ENCODE measurements at regions not wholly inside any gene's neighbourhood (a gene's known extent, or its start where the extent isn't known, plus 50 kb on each side); places are given as distances from the start of the nearest gene placed in this dataset.
"Not testable (repeated sequence)": the region's sequence is repeated elsewhere in the genome, so short reads cannot be mapped to it uniquely, and the experiment has no call there.

DNA sequence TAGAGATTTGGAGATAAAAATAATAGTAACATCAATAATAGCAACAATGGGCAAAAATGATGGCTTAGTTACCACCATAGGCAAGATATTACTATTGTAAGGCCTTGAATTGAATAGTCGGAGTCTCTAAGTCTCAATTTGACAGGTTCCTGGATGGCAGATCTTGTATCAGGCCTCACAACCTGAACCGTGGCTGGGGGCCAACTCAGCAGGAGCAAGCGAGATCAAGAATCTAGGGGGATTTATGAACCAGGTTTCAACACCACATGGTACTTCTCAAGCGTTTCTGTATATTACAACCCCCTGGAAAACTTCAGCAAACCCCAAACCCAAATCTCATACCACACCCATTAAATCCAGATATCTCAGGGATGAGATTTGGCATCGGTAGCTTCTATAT, 573.8 kb downstream of the LIG4 start:
- no peak for DNase-seq

DNA sequence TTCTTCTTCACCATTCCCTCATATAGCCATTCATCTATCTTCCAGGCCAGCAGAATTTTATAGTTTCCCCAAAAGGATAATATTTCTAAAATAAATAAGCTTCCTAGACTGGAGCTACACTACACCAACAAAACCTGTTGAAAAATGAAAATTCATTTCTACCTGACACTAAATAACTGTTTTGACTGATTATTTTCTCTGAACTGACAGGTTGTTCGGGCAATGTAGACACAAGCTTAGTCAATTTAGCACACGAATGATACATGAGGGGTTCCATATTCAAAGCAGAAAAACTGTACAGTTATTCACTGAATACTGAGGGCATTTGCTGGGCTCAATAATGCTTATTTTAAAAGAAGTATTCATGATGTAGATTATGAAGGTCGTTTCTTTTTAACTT, 589.7 kb downstream of the LIG4 start:
- DNase-seq: no peak

DNA sequence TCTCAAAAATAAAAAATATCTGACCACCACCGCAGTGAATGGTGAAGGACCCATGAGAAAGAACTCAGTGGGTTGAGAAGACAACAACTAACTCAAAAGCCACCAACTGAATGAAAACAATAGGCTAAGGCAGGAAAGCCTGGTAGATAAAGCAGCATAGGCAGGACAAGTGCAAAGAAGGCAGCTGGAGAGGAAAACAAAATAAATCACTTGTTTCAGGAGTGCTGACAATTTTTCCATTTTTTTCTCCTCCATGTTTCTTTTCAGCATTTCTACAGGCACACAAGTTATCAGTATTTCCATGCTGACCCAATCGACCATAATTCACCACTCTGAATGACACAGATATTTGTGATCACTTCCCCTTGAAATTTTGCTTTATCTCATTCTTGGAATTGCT, 597.8 kb downstream of the LIG4 start:
- no peak for DNase-seq

DNA sequence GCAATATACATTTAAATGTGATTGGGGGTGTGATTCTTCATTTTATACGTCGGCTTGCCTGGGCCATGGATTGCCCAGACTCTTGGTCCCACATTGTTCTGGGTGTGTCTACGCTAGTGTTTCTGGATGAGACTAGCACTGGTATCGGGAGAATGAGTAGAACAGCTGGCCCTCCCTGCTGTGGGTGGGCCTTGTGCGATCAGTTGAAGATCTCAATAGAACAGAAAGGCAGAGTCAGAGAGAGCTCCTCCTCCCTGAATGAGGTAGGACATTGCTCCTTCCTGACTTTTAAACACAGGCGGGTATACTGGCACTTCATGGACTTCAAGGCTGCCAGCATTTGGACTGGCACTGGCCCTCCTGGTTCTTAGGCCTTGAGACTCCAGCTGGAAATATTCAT, 603.0 kb downstream of the LIG4 start:
- no peak for DNase-seq

DNA sequence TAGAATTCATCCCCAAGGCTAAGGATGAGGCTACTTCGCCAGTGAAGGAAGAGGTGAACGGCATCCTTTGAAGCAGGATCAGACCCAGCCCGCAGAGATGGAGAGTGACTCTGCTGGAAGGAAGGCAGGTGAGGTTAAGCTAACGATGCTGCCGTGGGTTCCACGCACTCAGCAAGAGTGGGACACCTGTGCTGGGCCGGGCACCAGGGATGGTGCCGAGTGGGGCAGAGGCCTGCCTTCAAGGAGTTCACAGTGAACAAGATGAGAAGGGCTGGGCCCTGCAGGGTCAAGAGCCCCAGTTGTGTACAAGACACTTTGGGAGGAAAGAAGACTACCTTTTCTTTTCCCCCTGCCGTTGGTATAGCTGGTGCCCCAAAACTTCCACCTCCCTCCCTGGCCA, 606.6 kb downstream of the LIG4 start:
- DNase-seq: no peak

DNA sequence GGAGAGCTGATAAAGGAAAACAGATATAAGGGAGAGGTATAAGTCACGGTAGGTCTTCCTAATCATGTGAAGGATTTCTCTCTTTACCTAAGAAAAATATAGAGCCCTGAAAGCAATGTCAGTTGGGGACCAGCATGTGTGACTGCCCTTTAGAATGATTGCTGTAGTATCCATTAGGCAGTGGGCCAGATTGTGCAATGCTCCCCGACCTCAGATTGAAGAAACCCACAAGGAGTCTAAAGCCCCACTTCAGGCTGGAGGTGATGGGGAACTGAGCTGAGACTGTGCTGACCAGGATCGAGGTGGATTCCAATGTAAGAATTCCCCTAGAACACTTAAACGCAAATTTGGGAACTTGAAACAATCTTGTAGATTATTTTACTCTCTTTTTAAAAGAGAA, 614.4 kb downstream of the LIG4 start:
- no peak for DNase-seq

DNA sequence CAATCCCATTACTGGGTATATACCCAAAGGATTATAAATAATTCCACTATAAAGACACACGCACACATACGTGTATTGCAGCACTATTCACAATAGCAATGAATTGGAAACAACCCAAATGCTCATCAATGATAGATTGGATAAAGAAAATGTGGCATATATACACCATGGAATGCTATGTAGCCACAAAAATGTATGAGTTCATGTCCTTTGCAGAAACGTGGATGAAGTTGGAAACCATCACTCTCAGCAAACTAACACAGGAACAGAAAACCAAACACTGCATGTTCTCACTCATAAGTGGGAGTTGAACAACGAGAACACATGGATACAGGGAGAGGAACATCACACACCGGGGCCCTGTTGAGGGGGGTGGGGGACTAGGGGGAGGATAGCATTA, 619.0 kb downstream of the LIG4 start:
- not testable (repeated sequence) for DNase-seq

DNA sequence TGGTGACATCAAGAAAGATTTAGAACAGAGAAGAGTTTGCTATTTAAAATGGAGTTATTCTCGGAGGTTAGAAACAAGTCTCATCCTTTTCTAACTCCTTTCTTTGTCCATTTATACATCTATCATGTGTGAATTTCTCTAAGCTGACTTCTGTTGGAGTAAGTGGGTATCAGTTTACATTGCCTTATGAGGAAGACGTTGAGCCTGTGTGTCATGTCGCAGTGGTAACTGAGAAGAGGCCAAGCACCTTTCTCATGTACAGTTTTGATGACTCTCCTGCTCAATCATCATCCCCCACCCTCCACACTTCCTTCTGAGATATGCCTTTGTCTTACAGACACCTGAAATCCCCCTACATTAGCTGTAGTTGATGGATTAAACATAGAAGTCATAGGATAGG, 624.8 kb downstream of the LIG4 start:
- DNase-seq: no peak

DNA sequence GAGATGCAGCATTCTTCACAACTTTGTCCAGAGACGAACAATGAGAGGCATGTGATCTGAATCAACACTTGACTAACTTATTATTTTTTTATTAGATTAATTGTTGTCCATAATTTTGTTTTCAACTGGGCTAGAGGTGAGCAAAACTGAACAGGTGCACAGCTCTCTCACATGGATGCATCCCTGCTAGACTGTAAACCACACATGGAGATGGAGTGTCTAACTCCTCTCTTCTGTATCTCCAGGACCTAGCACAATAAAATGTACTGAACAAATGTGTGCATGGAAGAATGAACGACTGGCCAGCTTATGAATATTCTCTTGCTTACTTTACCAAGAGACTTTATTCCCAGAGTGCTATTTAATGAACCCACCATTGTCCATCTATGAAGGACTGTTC, 627.7 kb downstream of the LIG4 start:
- no peak for DNase-seq

DNA sequence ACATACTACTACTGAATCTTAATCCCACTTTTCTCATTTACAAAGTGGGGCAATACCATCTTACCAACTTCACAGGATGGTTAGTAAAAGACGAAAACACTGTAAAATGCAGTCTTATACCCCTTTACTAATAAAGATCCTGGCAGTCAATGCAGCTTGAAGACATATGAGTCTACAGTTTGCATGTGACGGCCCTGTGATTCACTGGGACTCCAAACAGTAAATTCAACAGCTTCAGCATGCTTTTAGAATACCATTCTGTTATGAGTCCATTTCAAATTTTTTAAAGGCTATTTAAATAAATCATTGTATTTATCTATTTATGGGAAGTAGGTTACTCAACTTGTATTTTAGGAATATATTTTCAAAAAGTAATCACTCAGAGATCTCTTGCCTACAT, 629.1 kb downstream of the LIG4 start:
- no peak for DNase-seq

DNA sequence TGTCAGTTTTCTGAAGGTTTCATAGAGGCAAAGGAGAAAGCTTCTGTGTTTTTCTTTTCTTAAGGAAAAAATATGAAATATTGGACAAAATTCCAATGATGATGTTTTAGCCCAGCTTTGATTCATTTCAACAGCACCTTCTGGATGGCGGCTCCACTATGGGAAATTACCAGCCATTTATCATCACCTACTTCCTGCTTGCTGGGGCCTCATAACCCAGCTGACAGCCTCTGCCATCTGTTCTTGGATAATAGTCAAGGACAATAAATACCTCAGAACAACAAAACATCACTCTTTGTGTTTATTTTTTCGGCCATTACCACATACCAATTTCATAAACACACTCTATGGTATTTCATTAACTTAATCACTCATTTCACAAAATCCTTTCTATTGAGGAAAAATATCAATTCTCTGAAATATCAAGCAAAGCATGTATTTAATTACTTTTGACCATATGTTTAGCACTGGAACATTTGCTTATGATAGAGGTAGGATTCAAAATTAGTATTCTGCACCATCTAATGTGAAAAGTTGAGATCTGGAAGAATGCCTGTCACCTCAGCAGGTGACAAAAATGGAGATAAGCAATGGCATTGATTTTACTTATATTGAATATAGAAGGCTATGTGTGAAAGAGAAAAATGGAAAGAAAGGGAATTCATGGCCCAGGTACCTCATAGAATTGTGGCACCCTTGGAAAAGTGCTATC, 629.7 kb downstream of the LIG4 start:
- DNase-seq: no peak

DNA sequence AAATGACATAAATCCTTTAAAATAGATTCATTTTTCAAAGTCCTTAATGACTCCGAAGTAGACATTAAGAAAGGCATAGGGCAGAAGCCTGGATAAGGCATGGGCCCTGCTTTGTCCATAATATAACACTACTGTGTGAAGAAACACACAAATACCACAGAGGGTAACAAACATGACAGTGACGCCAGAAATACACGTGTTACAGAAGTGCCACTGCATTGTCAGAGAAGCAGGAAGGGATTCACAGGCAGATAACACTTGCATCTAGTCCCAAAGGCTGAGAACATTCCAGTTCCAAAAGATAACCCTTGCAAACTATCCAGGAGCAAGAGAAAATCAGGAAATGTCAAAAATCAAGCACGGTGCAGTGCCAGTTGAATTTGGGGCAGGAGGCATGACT, 633.2 kb downstream of the LIG4 start:
- DNase-seq: no peak

DNA sequence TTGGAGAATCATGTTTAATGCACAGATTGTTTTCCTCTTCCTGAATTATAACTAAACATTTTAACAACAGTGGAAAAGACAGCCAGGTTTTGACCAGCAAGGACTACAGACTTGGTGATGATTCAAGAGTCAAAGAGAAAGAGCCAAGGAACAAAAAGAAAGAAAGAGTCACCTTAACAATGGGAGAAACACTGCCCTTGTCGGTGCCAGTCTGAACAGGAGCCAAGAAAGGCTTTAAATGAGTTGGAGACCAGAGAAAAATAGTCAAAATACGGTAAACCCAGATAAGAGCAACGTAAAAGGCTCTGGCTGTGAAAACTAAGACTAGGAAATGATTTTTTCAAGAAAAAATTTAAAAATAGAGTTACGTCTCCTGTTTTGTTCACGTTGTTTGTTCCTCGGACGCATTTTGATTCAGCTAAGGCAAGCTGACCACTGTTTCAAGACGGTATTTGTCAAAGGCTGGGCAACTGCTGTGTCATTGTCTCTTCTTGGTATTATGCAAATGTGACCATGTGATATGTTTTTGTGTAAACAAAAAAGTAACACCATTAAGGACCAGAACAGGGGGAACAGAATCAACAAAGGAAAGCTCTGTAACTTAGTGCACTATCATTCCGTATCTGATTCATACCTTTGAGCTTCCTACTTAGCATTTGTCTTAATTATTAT, 634.5 kb downstream of the LIG4 start:
- no peak for DNase-seq

DNA sequence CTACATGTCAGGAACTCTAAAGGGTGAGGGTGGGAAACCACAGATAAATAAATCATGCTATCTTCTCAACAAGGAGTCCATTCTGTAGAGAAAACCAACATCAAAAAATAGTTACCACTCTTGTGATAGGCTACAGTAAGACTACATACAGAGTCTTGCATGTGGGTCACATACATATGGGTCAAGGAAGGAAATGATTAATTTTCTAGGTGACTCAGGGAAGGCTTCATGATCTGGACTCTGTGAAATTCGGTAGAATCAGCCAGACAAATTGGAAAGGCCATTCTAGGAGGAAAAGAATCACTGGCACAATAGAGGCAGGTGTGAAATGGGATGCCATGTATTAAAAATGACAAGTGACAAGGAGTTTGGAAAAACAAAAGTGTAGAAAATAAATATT, 638.9 kb downstream of the LIG4 start:
- no peak for DNase-seq

DNA sequence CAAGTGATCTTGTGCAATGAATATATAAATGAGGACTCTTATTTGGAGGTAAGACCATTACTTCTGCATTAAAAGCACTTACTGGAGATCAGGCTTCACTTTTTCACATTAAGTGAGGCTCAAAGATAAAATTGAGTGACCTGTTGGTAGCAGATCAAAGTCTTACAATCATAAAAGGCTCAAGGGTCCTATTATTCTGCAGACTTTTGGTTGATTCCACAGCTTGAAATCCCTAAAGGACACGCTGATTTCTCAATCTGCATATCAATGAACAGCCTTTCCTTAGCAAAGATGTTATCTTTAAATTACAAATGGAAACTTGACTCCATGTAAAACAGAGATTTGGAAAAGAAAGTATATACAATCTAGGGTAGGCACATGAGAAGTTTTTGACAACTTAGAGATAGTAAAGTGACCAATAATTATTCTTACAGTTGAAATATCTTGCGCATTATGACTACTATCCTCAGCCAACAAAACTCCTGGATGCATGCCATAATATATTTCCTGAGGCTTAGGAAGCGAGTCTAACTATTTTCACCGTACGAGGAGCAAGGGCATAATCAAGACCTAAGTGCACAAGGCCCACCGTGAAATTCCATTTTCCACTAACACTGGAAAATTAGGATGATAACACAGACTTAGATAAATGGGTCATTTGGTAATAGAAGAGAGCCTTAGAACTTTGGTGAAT, 640.7 kb downstream of the LIG4 start:
- DNase-seq: no peak

DNA sequence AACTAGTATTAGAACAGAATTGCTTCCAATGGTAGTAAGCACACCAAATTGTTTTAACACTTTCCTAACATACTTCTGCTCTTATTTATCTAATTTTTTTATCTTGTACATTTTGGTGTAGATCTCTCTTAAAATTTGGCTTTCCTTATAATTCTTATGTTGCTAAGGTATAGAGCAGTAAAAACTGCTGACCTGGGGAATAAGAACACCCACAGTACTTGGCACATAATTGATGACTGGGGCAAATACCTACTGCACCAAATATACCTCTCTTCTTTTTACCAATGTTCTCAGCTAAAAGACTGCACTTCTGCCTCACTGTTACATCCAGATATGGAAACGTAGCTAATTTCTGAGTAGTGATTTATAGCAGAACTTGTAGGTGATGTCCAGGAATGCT, 642.2 kb downstream of the LIG4 start:
- no peak for DNase-seq

DNA sequence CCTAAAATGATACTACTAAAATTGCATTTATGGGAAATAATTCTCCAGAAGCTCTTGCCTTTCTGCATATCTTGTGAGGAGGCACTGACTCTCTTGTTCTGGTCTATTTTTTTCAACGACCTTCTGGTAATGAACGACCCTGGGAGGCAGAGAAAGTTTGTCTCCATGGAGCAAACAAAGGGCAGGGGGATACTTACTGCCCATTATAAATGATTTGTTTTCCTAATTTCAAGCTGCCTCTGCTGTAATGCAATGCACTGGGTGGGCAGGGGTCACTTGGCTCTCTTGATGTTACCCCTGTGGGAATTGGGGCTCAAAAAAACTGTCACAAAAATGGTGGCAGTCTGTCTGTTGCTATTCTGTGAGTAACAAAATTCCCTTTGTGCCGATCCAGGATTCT, 643.2 kb downstream of the LIG4 start:
- no peak for DNase-seq

DNA sequence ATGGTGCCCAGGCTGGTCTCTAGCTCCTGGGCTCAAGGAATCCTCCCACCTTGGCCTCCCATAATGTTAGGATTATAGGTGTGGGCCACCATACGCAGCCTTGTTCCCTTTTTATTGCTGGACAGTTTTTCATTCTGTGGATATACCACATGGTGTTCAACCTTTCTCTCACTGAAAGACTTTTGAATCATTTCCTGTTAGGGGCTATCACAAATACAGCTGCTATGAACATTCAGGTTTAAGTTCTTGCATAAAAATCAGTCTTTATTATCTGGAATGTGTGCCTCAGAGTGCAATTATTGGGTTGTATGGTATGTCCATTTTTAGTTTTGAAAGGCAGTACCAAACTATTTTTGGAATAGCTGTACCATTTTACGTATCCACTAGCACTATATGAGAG, 647.2 kb downstream of the LIG4 start:
- DNase-seq: no peak

DNA sequence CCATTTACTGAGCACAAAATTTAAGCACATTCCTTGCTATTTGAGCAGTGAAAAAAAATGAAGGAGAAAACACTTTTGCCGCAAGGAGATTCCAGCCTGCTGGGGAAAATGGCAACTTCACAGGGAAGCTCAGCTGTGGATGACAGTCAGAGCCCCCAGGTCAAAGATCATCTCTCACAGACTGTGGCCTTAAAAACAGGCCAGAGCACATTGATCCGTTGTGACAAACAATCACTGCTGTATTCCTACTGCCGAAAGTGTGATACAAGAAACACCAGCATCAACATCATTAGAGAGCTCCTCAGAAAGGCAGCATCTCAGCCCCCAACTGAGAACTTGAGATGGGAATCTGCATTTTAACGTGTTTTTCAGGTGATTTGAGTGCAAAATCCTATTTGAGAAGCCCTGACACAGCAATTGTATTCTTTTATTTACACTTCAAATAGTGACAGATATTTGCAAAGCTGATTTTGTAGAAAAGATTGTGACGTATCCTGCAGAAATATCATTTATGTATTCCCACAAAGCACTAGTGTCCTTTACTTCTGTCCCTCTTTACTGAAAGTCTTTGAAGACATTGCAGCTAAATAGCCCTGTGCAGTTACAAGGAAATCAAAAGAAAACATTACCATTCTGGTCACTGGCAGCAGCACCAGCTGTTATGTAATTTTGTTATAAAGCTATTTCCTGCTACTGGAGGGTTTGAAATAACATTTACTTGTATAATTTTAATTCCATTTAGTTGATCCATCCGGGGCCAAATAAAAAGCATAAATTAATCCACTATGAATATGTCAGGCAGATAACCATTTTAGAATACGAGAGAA, 652.0 kb downstream of the LIG4 start:
- DNase-seq: no peak

DNA sequence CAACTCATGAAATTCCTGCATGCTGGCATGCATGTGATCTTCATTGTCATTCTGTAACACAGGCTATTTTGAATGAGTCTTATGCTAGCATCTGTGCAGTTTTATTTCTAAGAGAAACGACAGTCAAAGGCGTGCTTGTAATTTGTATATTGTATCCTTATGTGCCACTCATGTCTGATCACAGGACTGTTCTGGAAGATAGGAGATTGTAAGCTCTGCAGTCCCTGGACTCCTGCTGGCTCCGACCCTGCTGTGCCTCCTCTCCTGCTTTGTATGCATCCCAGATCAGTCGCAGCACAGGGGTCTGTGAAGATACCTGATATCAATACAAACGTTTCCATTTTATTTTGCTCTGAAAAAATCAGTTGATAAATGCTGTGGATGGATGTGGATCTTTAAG, 653.1 kb downstream of the LIG4 start:
- DNase-seq: no peak

DNA sequence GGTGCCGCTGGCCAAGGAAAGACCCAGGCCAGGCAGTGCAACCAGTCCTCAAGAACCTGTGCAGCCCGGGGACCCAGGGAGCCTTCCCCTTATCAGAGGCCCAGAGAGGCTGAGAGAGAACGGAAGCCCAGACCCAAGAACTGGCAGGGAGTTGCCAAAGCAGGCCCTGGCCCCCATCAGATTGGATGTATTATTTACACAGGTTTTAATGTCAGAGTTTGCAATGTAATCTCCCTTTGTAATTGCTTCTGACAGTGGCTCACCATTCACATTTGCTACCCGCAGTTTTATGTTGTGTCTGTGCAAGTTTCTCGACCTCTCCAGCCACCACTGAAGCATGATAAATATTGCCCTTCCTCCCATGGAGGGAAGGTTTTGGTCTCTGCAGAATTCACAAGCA, 660.9 kb downstream of the LIG4 start:
- no peak for DNase-seq

DNA sequence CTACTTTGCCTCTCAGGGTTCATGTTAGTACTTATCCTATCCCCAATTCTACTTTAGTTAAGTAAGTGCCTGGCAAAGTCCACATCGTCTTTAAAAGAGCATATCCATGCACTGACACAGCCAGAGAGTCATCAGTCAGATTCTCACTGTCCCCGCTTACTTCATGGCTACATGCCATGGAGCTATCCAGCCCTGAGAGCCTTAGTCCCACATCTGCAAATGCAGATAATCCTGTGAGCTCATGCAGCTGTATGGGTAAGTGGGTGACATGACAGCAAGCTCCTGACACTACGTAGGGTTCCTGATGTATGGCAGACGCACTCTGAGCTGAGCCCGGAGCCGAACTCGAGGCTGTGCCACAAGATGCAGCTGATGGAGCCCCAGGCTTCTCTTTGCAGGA, 661.5 kb downstream of the LIG4 start:
- no peak for DNase-seq

DNA sequence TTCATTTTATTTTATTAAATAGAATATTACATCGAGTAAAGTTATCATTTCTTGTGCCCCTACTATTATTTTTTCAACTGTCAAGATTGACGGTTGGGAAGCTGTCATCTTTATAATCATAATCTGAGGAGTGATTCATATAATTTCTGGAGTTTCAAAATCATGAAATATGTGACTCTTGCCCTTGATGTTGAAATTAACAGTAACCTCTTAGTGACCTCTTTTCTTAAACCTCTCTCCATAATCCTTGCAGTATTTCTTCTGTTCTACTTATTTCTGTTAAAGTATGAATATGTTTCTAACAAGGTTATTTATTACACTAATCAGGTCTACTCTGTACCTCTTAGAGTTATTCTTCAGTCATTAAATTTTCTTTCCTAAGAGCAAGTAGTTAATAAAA, 663.8 kb downstream of the LIG4 start:
- no peak for DNase-seq

DNA sequence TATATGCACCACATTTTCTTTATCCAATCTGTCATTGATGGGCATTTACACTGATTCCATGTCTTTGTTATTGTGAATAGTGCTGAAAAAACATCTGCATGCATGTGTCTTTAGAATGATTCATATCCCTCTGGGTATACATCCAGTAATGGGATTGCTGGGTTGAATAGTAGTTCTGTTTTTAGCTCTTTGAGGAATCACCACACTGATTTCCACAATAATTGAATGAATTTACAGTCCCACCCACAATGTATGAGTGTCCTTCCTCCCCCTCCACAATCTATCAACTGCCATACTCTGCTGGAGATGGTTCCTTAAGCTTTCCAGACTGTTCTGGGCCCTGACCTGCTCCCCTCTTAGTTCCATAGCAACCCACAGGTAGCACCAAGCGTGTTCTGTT, 667.0 kb downstream of the LIG4 start:
- no peak for DNase-seq

Measured in bone marrow (tissue), 2 donors.